SK-N-SH (cell line): ENCODE measurements at regions not wholly inside any gene's neighbourhood (a gene's known extent, or its start where the extent isn't known, plus 50 kb on each side); places are given as distances from the start of the nearest gene placed in this dataset.

Experiments
- CTCF ChIA-PET: fragments of 300-600, 350-600 bp; formaldehyde crosslinking; extraction: SDS; loops from one replicate; lab custom pipeline; 2021; lab: Yijun Ruan, JAX
- POLR2A ChIA-PET: fragments of 350-600 bp; sonication (Branson Sonifier 250); formaldehyde crosslinking; extraction: SDS; loops from one replicate; lab custom pipeline; 2020; ENCODE audit warnings: antibody characterized with exemption, inconsistent platforms; lab: Yijun Ruan, JAX
- DNase-seq: peaks from one replicate; pipeline ENCODE4 v3.0.0; 2012
- H2AFZ ChIP-seq: fragments of 200-600 bp; sonication (generic); 2 replicates; pipeline ENCODE4 v1.8.1; 2016; ENCODE audit warnings: antibody characterized with exemption, mild to moderate bottlenecking, low read depth
- H3F3A ChIP-seq: fragments of 200-600 bp; sonication (generic); replicated peaks from 2 replicates; pipeline ENCODE3; 2016; ENCODE audit warnings: antibody characterized with exemption, mild to moderate bottlenecking; ENCODE audit not compliant: insufficient read depth
- H3K27ac ChIP-seq, 2 experiments: fragments of 200-500 bp in 1 of 2; fragments of 200-600 bp in 1 of 2; sonication (Bioruptor generic) in 1 of 2; sonication (generic), shearing (Covaris generic) in 1 of 2; 2 replicates each; pipeline versions ENCODE4 v1.5.1 to v1.6.1; 2014 to 2016; ENCODE audit warnings: low read depth in 2 of 2, inconsistent platforms in 1 of 2, low read length in 1 of 2, mild to moderate bottlenecking in 1 of 2, mixed read lengths in 1 of 2
- H3K27me3 ChIP-seq: fragments of 200-600 bp; sonication (generic), shearing (Covaris generic); 2 replicates; pipeline ENCODE4 v1.6.1; 2016; ENCODE audit warnings: mixed run types; ENCODE audit not compliant: insufficient read depth
- H3K36me3 ChIP-seq, 2 experiments: fragments of 200-500 bp in 1 of 2; fragments of 200-600 bp in 1 of 2; sonication (Bioruptor generic) in 1 of 2; sonication (generic) in 1 of 2; replicated peaks in 1 of 2; 2 replicates each; pipeline versions ENCODE3 to v1.5.1; 2014 to 2016; ENCODE audit warnings: low read length in 1 of 2, mild to moderate bottlenecking in 1 of 2; ENCODE audit not compliant: insufficient read depth in 2 of 2, control insufficient read depth in 1 of 2
- H3K4me1 ChIP-seq, 2 experiments: fragments of 200-500 bp in 1 of 2; fragments of 200-600 bp in 1 of 2; sonication (Bioruptor generic) in 1 of 2; sonication (generic), shearing (Covaris generic) in 1 of 2; 2 replicates each; pipeline versions ENCODE4 v1.5.1 to v1.6.1; 2014 to 2016; ENCODE audit warnings: low read depth in 1 of 2, low read length in 1 of 2, mixed run types in 1 of 2; ENCODE audit not compliant: insufficient read depth in 2 of 2, control insufficient read depth in 1 of 2
- H3K4me2 ChIP-seq: fragments of 200-600 bp; sonication (generic), shearing (Covaris generic); 2 replicates; pipeline ENCODE4 v1.6.1; 2017; ENCODE audit warnings: mixed run types
- H3K4me3 ChIP-seq, 2 experiments: fragments of 200-500 bp in 1 of 2; fragments of 200-600 bp in 1 of 2; sonication (Bioruptor generic) in 1 of 2; sonication (generic), shearing (Covaris generic) in 1 of 2; 2 replicates each; pipeline versions ENCODE4 v1.5.1 to v1.8.1; 2014 to 2016; ENCODE audit warnings: low read depth in 2 of 2, inconsistent platforms in 1 of 2, low read length in 1 of 2, mild to moderate bottlenecking in 1 of 2, mixed read lengths in 1 of 2, moderate library complexity in 1 of 2
- H3K79me2 ChIP-seq: fragments of 200-600 bp; sonication (generic); 2 replicates; pipeline ENCODE4 v1.8.1; 2017; ENCODE audit warnings: mild to moderate bottlenecking; ENCODE audit not compliant: insufficient read depth
- H3K9ac ChIP-seq: fragments of 200-600 bp; sonication (generic); 2 replicates; pipeline ENCODE4 v1.6.1; 2017; ENCODE audit warnings: mixed run types
- H3K9me2 ChIP-seq: fragments of 200-600 bp; sonication (generic); 2 replicates; pipeline ENCODE4 v1.6.1; 2017; ENCODE audit warnings: mixed run types
- H3K9me3 ChIP-seq: fragments of 200-600 bp; sonication (generic); 2 replicates; pipeline ENCODE4 v1.6.1; 2017; ENCODE audit warnings: mixed run types, mild to moderate bottlenecking, moderate library complexity
- H4K20me1 ChIP-seq: fragments of 200-600 bp; sonication (generic); 2 replicates; pipeline ENCODE4 v1.6.1; 2017; ENCODE audit warnings: mild to moderate bottlenecking, mixed run types; ENCODE audit not compliant: insufficient read depth
- EP300 ChIP-seq, 2 experiments: IDR thresholded peaks; 2 replicates each; pipeline versions ENCODE4 v1.4.0 to v1.6.1; 2012; ENCODE audit warnings: borderline replicate concordance in 1 of 2, low read depth in 1 of 2, low read length in 1 of 2
- FOXM1 ChIP-seq: IDR thresholded peaks from 2 replicates; pipeline ENCODE4 v1.4.0; 2012; ENCODE audit warnings: low read depth, mild to moderate bottlenecking
- IRF3 ChIP-seq: fragments of 150-350 bp; IDR thresholded peaks from 2 replicates; pipeline ENCODE4 v1.6.1; 2016; ENCODE audit warnings: mild to moderate bottlenecking, low read depth, low read length
- JUND ChIP-seq: IDR thresholded peaks from 2 replicates; pipeline ENCODE4 v1.4.0; 2012
- POLR2AphosphoS5 ChIP-seq: IDR thresholded peaks from 2 replicates; pipeline ENCODE4 v1.6.1; 2012; ENCODE audit warnings: low read depth, low read length
- SIN3A ChIP-seq: IDR thresholded peaks from 2 replicates; pipeline ENCODE4 v1.6.1; 2012; ENCODE audit warnings: low read depth, mild to moderate bottlenecking, low read length, moderate library complexity, borderline replicate concordance
- TCF12 ChIP-seq: IDR thresholded peaks from 2 replicates; pipeline ENCODE4 v1.4.0; 2012
- ZBTB33 ChIP-seq: IDR thresholded peaks from 2 replicates; pipeline ENCODE4 v1.4.0; 2012; ENCODE audit warnings: low read depth, borderline replicate concordance
- WGBS: methylation state at CpG from one replicate; pipeline ENCODE4 v1.1.6; 2017; ENCODE audit warnings: low lambda C conversion rate; 5-methylcytosine and 5-hydroxymethylcytosine counted together
- TF ChIP-seq, protein P1 (sequence below): fragments of 200-600 bp; sonication (generic); IDR thresholded peaks from 2 replicates; pipeline ENCODE4 v1.6.1; 2017; ENCODE audit warnings: antibody characterized with exemption, mild to moderate bottlenecking, moderate library complexity

GRCh38 chr7:142451296-142451695 is 193.4 kb upstream of the PRSS58 start:
- Histone ChIP-seq H3F3A (no peaks in the 10 kb centered on the region), H3K4me2 (no peak overlapping the region), H3K27me3 (no peaks in the 10 kb centered on the region), H3K9me2 (no peaks in the 10 kb centered on the region), H3K4me1 (no peaks in the 10 kb centered on the region), H3K79me2 (no peaks in the 10 kb centered on the region), H2AFZ (no peak overlapping the region), H3K9ac (no peak overlapping the region), H4K20me1 (no peaks in the 10 kb centered on the region), H3K9me3 (no peaks in the 10 kb centered on the region), H3K27ac (no peak overlapping the region), H3K36me3 (no peaks in the 10 kb centered on the region), H3K4me3 (no peak overlapping the region)
- TF ChIP-seq POLR2AphosphoS5: no peak
- no peak for TF ChIP-seq ZBTB33
- no peak for TF ChIP-seq TCF12
- TF ChIP-seq IRF3: no peak
- TF ChIP-seq FOXM1: no peak
- no peak for TF ChIP-seq JUND
- ChIA-PET CTCF (interaction anchor here (1.0 to 13.5 kb wide), 3 partner anchors 10 to 31 kb away, joined by 3 to 151 read pairs (median 4); no protein-coding TSS in a partner anchor), POLR2A (no interaction called here)
- DNase-seq: no peak
- 82% methylated on average over 5 of the region's 5 CpGs for WGBS

DNA sequence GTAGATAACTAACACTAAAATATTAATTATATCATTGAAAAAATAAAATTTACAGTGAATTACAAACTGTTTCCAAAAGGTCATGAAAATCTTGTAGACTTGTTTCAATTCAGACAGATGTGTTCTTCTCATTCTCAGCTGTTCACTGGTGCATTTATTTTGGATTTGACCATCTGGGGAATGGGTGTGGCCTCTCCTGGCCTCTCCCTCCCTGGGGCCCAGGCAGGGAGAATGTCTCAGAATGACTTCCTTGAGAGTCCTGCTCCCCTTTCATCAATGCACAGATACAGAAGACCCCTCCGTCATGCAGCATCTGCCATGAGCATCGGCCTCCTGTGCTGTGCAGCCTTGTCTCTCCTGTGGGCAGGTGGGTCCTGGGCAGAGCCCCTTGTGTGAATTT is 192.8 kb upstream of the PRSS58 start:
- no peak for DNase-seq
- no peaks in the 10 kb centered on the region for H4K20me1 ChIP-seq
- CTCF ChIA-PET: interaction anchor here (0.6 to 13.5 kb wide), 4 partner anchors 9 to 65 kb away, joined by 3 to 151 read pairs (median 16); no protein-coding TSS in a partner anchor

More for the DNA sequence above, 192.8 kb upstream of the PRSS58 start:
- Histone ChIP-seq H3K4me1 (no peaks in the 10 kb centered on the region), H3K36me3 (no peaks in the 10 kb centered on the region), H3K4me3 (no peak overlapping the region), H3K79me2 (no peaks in the 10 kb centered on the region), H3K27ac (no peak overlapping the region), H3K9me2 (no peaks in the 10 kb centered on the region), H2AFZ (no peak overlapping the region), H3K27me3 (no peaks in the 10 kb centered on the region), H3K9me3 (no peaks in the 10 kb centered on the region), H3K9ac (no peak overlapping the region), H3F3A (no peaks in the 10 kb centered on the region), H3K4me2 (no peak overlapping the region)
- WGBS: 80% methylated on average over 1 of the region's 2 CpGs
- TF ChIP-seq SIN3A: no peak
- TF ChIP-seq, protein P1, sequence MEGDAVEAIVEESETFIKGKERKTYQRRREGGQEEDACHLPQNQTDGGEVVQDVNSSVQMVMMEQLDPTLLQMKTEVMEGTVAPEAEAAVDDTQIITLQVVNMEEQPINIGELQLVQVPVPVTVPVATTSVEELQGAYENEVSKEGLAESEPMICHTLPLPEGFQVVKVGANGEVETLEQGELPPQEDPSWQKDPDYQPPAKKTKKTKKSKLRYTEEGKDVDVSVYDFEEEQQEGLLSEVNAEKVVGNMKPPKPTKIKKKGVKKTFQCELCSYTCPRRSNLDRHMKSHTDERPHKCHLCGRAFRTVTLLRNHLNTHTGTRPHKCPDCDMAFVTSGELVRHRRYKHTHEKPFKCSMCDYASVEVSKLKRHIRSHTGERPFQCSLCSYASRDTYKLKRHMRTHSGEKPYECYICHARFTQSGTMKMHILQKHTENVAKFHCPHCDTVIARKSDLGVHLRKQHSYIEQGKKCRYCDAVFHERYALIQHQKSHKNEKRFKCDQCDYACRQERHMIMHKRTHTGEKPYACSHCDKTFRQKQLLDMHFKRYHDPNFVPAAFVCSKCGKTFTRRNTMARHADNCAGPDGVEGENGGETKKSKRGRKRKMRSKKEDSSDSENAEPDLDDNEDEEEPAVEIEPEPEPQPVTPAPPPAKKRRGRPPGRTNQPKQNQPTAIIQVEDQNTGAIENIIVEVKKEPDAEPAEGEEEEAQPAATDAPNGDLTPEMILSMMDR: no peak
- no peak for TF ChIP-seq EP300 (IDR thresholded peaks at IDR 0.05; ENCODE audit: borderline replicate concordance in 1 of 2, low read depth in 1 of 2, low read length in 1 of 2)
- POLR2A ChIA-PET: no interaction called here
